HCT116 (cell line): ENCODE measurements at regions not wholly inside any gene's neighbourhood (a gene's known extent, or its start where the extent isn't known, plus 50 kb on each side); places are given as distances from the start of the nearest gene placed in this dataset.

Experiments used
- ATAC-seq: fragments of 200-7000 bp; cut with Tn5 transposase; 2 replicates; pipeline ENCODE4 v1.9.1; 2020; ENCODE audit warnings: mild to moderate bottlenecking, moderate library complexity
- BruUV-seq: library from RNA; stranded (reverse); fragments of 400-500 nt; replicated peaks from 2 replicates; lab custom pipeline; 2021; lab: Mats Ljungman, UMichigan
- CTCF ChIA-PET: fragments of 300-600 bp; sonication (Branson Sonifier 250); formaldehyde crosslinking; loops from one replicate; lab custom pipeline; 2021; ENCODE audit warnings: antibody characterized with exemption; lab: Charles Lee
- POLR2A ChIA-PET: fragments of 300-600, 350-600 bp; sonication (Branson Sonifier 250); formaldehyde crosslinking; loops from one replicate; lab custom pipeline; 2021; ENCODE audit warnings: antibody characterized with exemption; lab: Charles Lee
- RAD21 ChIA-PET, 2 experiments: fragments of 300-600 bp; sonication (Branson Sonifier 250); formaldehyde crosslinking; loops; one replicate each; lab custom pipeline; 2023; ENCODE audit warnings: low total read pairs in 2 of 2; ENCODE audit not compliant: uncharacterized antibody in 2 of 2, unreplicated experiment in 2 of 2, low non-redundant PET in 1 of 2; lab: Charles Lee
- DNase-seq: peaks from one replicate; pipeline ENCODE4 v3.0.0-alpha.2; 2010; ENCODE audit warnings: low read depth, low spot score
- H2AFZ ChIP-seq: fragments of 200-600 bp; shearing (Covaris generic), sonication (generic); 2 replicates; pipeline ENCODE4 v1.6.1; 2017; ENCODE audit warnings: low read depth, mixed run types, mixed read lengths, antibody characterized with exemption, low read length; ENCODE audit not compliant: poor library complexity, severe bottlenecking
- H3K27ac ChIP-seq: 2 replicates; pipeline ENCODE4 v1.5.1; 2012; ENCODE audit warnings: low read depth, low read length
- H3K27me3 ChIP-seq: fragments of 200-600 bp; sonication (generic); 2 replicates; pipeline ENCODE4 v1.6.1; 2016; ENCODE audit warnings: mixed run types, low read length, mixed read lengths; ENCODE audit not compliant: insufficient read depth
- H3K36me3 ChIP-seq, 2 experiments: fragments of 200-500 bp in 1 of 2; fragments of 200-600 bp in 1 of 2; sonication (Bioruptor generic) in 1 of 2; sonication (generic) in 1 of 2; 2 replicates each; pipeline versions ENCODE4 v1.5.1 to v1.6.1; 2014 to 2016; ENCODE audit warnings: low read length in 2 of 2, inconsistent platforms in 1 of 2, mixed read lengths in 1 of 2, mixed run types in 1 of 2; ENCODE audit not compliant: insufficient read depth in 2 of 2, control insufficient read depth in 1 of 2
- H3K4me1 ChIP-seq, 2 experiments: fragments of 200-600 bp in 1 of 2; sonication (generic) in 1 of 2; 2 replicates each; pipeline versions ENCODE4 v1.5.1 to v1.6.1; 2012 to 2017; ENCODE audit warnings: low read length in 2 of 2, inconsistent platforms in 1 of 2, mild to moderate bottlenecking in 1 of 2, mixed read lengths in 1 of 2, mixed run types in 1 of 2, moderate library complexity in 1 of 2; ENCODE audit not compliant: insufficient read depth in 2 of 2, control insufficient read depth in 1 of 2
- H3K4me2 ChIP-seq: fragments of 200-600 bp; sonication (generic); 2 replicates; pipeline ENCODE4 v1.6.1; 2017; ENCODE audit warnings: mixed run types, low read length, mixed read lengths
- H3K4me3 ChIP-seq, 2 experiments: fragments of 200-600 bp in 1 of 2; sonication (generic) in 1 of 2; replicated peaks in 1 of 2; 2 replicates each; pipeline ENCODE4 v1.5.1; 2011 to 2016; ENCODE audit warnings: low read length in 2 of 2, control low read depth in 1 of 2, low read depth in 1 of 2, mild to moderate bottlenecking in 1 of 2, mixed read lengths in 1 of 2, mixed run types in 1 of 2
- H3K79me2 ChIP-seq: fragments of 200-600 bp; sonication (generic); 2 replicates; pipeline ENCODE4 v1.6.1; 2017; ENCODE audit warnings: mild to moderate bottlenecking, mixed run types, low read length, moderate library complexity, mixed read lengths; ENCODE audit not compliant: insufficient read depth
- H3K9ac ChIP-seq: fragments of 200-600 bp; sonication (generic); 2 replicates; pipeline ENCODE4 v1.6.1; 2016; ENCODE audit warnings: low read length, mixed read lengths
- H3K9me2 ChIP-seq: fragments of 200-600 bp; sonication (generic), shearing (Covaris generic); 2 replicates; pipeline ENCODE4 v1.6.1; 2017; ENCODE audit warnings: mixed run types, mild to moderate bottlenecking, moderate library complexity; ENCODE audit not compliant: insufficient read depth
- H3K9me3 ChIP-seq, 2 experiments: fragments of 200-500 bp in 1 of 2; fragments of 200-600 bp in 1 of 2; sonication (Bioruptor generic) in 1 of 2; sonication (generic) in 1 of 2; 2 replicates each; pipeline ENCODE4 v1.6.1; 2014 to 2017; ENCODE audit warnings: low read length in 2 of 2, mixed read lengths in 2 of 2, inconsistent platforms in 1 of 2, low read depth in 1 of 2, mild to moderate bottlenecking in 1 of 2, mixed run types in 1 of 2, moderate library complexity in 1 of 2; ENCODE audit not compliant: control insufficient read depth in 1 of 2, insufficient read depth in 1 of 2
- H4K20me1 ChIP-seq: fragments of 200-600 bp; sonication (generic), shearing (Covaris generic); 2 replicates; pipeline ENCODE4 v1.6.1; 2017; ENCODE audit warnings: mixed run types, mild to moderate bottlenecking, moderate library complexity; ENCODE audit not compliant: insufficient read depth
- ATF3 ChIP-seq: IDR thresholded peaks from 2 replicates; pipeline ENCODE4 v1.6.1; 2012
- CBX3 ChIP-seq: IDR thresholded peaks from 2 replicates; pipeline ENCODE4 v1.6.1; 2012; ENCODE audit warnings: low read depth
- CEBPB ChIP-seq: IDR thresholded peaks from 2 replicates; pipeline ENCODE4 v1.6.1; 2012; ENCODE audit warnings: low read depth
- CTCF ChIP-seq, 3 experiments: fragments of 200-600 bp in 1 of 3; sonication (generic) in 1 of 3; IDR thresholded peaks in 2 of 3; conservative IDR thresholded peaks in 1 of 3; 2 replicates each; pipeline ENCODE4 v1.5.1; 2012 to 2017; ENCODE audit warnings: low read depth in 2 of 3, low read length in 2 of 3, antibody characterized with exemption in 1 of 3, borderline replicate concordance in 1 of 3, control low read depth in 1 of 3, mild to moderate bottlenecking in 1 of 3, mixed read lengths in 1 of 3, mixed run types in 1 of 3, moderate library complexity in 1 of 3; ENCODE audit not compliant: insufficient read depth in 1 of 3
- EGR1 ChIP-seq: IDR thresholded peaks from 2 replicates; pipeline ENCODE4 v1.6.1; 2012; ENCODE audit warnings: low read depth
- ELF1 ChIP-seq: IDR thresholded peaks from 2 replicates; pipeline ENCODE4 v1.6.1; 2012; ENCODE audit warnings: low read depth, borderline replicate concordance
- EZH2 ChIP-seq: fragments of 200-600 bp; sonication (generic); IDR thresholded peaks from 2 replicates; pipeline ENCODE4 v1.6.1; 2017; ENCODE audit warnings: antibody characterized with exemption, mixed run types
- EZH2phosphoT487 ChIP-seq: fragments of 200-600 bp; IDR thresholded peaks from 2 replicates; pipeline ENCODE4 v1.6.1; 2018; ENCODE audit warnings: antibody characterized with exemption, borderline replicate concordance
- FOSL1 ChIP-seq: IDR thresholded peaks from 2 replicates; pipeline ENCODE4 v1.6.1; 2012; ENCODE audit warnings: low read depth
- JUND ChIP-seq: IDR thresholded peaks from 2 replicates; pipeline ENCODE4 v1.6.1; 2012
- MAX ChIP-seq: IDR thresholded peaks from 2 replicates; pipeline ENCODE4 v1.6.1; 2012
- POLR2A ChIP-seq: IDR thresholded peaks from 2 replicates; pipeline ENCODE4 v1.7.0; 2011; ENCODE audit warnings: borderline replicate concordance; ENCODE audit not compliant: insufficient read depth, insufficient read length; ENCODE audit errors: extremely low read depth
- SIN3A ChIP-seq: IDR thresholded peaks from 2 replicates; pipeline ENCODE4 v1.6.1; 2012; ENCODE audit warnings: low read depth
- SP1 ChIP-seq: IDR thresholded peaks from 2 replicates; pipeline ENCODE4 v1.6.1; 2012; ENCODE audit warnings: low read depth
- TCF7L2 ChIP-seq: IDR thresholded peaks from 2 replicates; pipeline ENCODE4 v1.7.0; 2011; ENCODE audit warnings: borderline replicate concordance, inconsistent platforms; ENCODE audit not compliant: insufficient read depth, insufficient read length; ENCODE audit errors: extremely low read depth
- ZBTB33 ChIP-seq: IDR thresholded peaks from 2 replicates; pipeline ENCODE4 v1.6.1; 2011; ENCODE audit warnings: mild to moderate bottlenecking, low read length, moderate library complexity; ENCODE audit not compliant: insufficient replicate concordance; ENCODE audit errors: extremely low read depth
- intact Hi-C: fragments of 100-400 bp; cut with micrococcal nuclease; formaldehyde crosslinking; loops from 2 replicates; pipeline ENCODE4 v1.10.0; 2022

GRCh38 chr4:62275470-62275869, 1075.3 kb downstream of the ADGRL3 start:
- Histone ChIP-seq H3K9me2 (no peaks in the 10 kb centered on the region), H3K9me3 (peaks cover 8 to 22% of the 10 kb centered on the region in 2 experiments; a peak in 3 of 4 replicates), H2AFZ (no peak overlapping the region), H3K36me3 (no peaks in the 10 kb centered on the region), H3K4me1 (no peaks in the 10 kb centered on the region), H3K27ac (no peak overlapping the region), H3K79me2 (no peaks in the 10 kb centered on the region), H3K4me3 (no peak overlapping the region), H3K9ac (no peak overlapping the region), H3K27me3 (no peaks in the 10 kb centered on the region), H3K4me2 (no peak overlapping the region), H4K20me1 (no peaks in the 10 kb centered on the region)
- no peak for DNase-seq
- ATAC-seq, result no peak
- BruUV-seq, result no TSS peak
- POLR2A ChIA-PET, result no interaction called here
- no peak for TF ChIP-seq MAX
- no peak for TF ChIP-seq CEBPB
- TF ChIP-seq SP1, result no peak
- TF ChIP-seq TCF7L2, result no peak
- no peak for TF ChIP-seq CTCF (IDR thresholded peaks at IDR 0.05 in 2 of 3, conservative IDR thresholded peaks at IDR 0.05 in 1 of 3; ENCODE audit: borderline replicate concordance in 1 of 3, insufficient read depth in 1 of 3, low read depth in 2 of 3, low read length in 2 of 3)
- no peak for TF ChIP-seq EZH2
- TF ChIP-seq SIN3A, result no peak
- no peak for TF ChIP-seq ZBTB33
- TF ChIP-seq FOSL1, result no peak
- no peak for TF ChIP-seq ELF1
- TF ChIP-seq ATF3, result no peak
- TF ChIP-seq EZH2phosphoT487, result no peak
- TF ChIP-seq CBX3, result no peak
- TF ChIP-seq EGR1, result no peak
- TF ChIP-seq POLR2A, result no peak
- TF ChIP-seq JUND, result no peak
- intact Hi-C loops, result no loop called here
- CTCF ChIA-PET, result no interaction called here
- RAD21 ChIA-PET, result no interaction called here
